GM12878 (cell line): ENCODE measurements at regions not wholly inside any gene's neighbourhood (a gene's known extent, or its start where the extent isn't known, plus 50 kb on each side); places are given as distances from the start of the nearest gene placed in this dataset.

Experiments used
- ATAC-seq: fragments of 200-7000 bp; cut with Tn5 transposase; 3 replicates; pipeline ENCODE4 v1.9.1; 2020; ENCODE audit warnings: mild to moderate bottlenecking, moderate library complexity
- BruUV-seq: library from RNA; stranded (reverse); fragments of 400-500 nt; replicated peaks from 2 replicates; lab custom pipeline; 2021; lab: Mats Ljungman, UMichigan
- CTCF ChIA-PET: fragments of 300-600 bp; sonication (Branson Sonifier 250); formaldehyde crosslinking; extraction: SDS; loops from one replicate; lab custom pipeline; 2021; ENCODE audit warnings: inconsistent platforms; lab: Yijun Ruan, JAX
- POLR2A ChIA-PET: fragments of 350-600 bp; formaldehyde crosslinking; extraction: SDS; loops from one replicate; lab custom pipeline; 2021; ENCODE audit warnings: inconsistent platforms; lab: Charles Lee
- RAD21 ChIA-PET: fragments of 300-600 bp; sonication (Branson Sonifier 250); formaldehyde crosslinking; loops from one replicate; lab custom pipeline; 2023; ENCODE audit warnings: antibody characterized with exemption; ENCODE audit not compliant: unreplicated experiment; lab: Charles Lee
- SMC1A ChIA-PET: fragments of 300-600 bp; sonication (Branson Sonifier 250); formaldehyde crosslinking; loops from one replicate; lab custom pipeline; 2023; ENCODE audit not compliant: unreplicated experiment, uncharacterized antibody; lab: Charles Lee
- DNase-seq: peaks from one replicate; pipeline ENCODE4 v3.0.0-alpha.2; 2011; ENCODE audit warnings: low read depth, low spot score
- FAIRE-seq: peaks from 3 replicates; lab custom pipeline; 2011; peaks lifted over from hg19 to GRCh38; lab: Jason Lieb, UNC
- H2AFZ ChIP-seq: 2 replicates; pipeline ENCODE4 v1.6.0; 2011; ENCODE audit warnings: low read depth, low read length, control low read depth; ENCODE audit not compliant: control insufficient read depth
- H3K27ac ChIP-seq: 2 replicates; pipeline ENCODE4 v1.5.1; 2011; ENCODE audit warnings: control low read depth; ENCODE audit not compliant: control insufficient read depth, insufficient read depth
- H3K27me3 ChIP-seq, 2 experiments: replicated peaks in 1 of 2; 2 replicates each; pipeline versions ENCODE4 v1.6.0 to v1.6.1; 2011; ENCODE audit warnings: low read length in 1 of 2; ENCODE audit not compliant: control insufficient read depth in 2 of 2, insufficient read depth in 2 of 2
- H3K36me3 ChIP-seq, 2 experiments: 2 replicates each; pipeline ENCODE4 v1.5.1; 2011; ENCODE audit warnings: low read length in 1 of 2; ENCODE audit not compliant: control insufficient read depth in 2 of 2, insufficient read depth in 2 of 2
- H3K4me1 ChIP-seq: 2 replicates; pipeline ENCODE4 v1.6.1; 2011; ENCODE audit warnings: mild to moderate bottlenecking, low read length, moderate library complexity, mixed read lengths; ENCODE audit not compliant: control insufficient read depth, insufficient read depth
- H3K4me2 ChIP-seq: 2 replicates; pipeline ENCODE4 v1.6.0; 2011; ENCODE audit warnings: control low read depth; ENCODE audit not compliant: control insufficient read depth, insufficient read depth
- H3K4me3 ChIP-seq: fragments of 200-600 bp; sonication (generic); 2 replicates; pipeline ENCODE4 v1.5.1; 2016
- H3K79me2 ChIP-seq: 2 replicates; pipeline ENCODE4 v1.6.0; 2011; ENCODE audit warnings: low read length; ENCODE audit not compliant: control insufficient read depth, insufficient read depth
- H3K9ac ChIP-seq: 2 replicates; pipeline ENCODE4 v1.8.0; 2011; ENCODE audit warnings: low read length, control low read depth, mixed read lengths; ENCODE audit not compliant: control insufficient read depth, insufficient read depth
- H3K9me3 ChIP-seq: replicated peaks from 3 replicates; pipeline ENCODE4 v1.5.1; 2011; ENCODE audit warnings: mild to moderate bottlenecking, low read length; ENCODE audit not compliant: control insufficient read depth, insufficient read depth
- H4K20me1 ChIP-seq: 2 replicates; pipeline ENCODE4 v1.6.0; 2011; ENCODE audit not compliant: control insufficient read depth, insufficient read depth
- CBX3 ChIP-seq: fragments of 200-600 bp; sonication (generic); IDR thresholded peaks from 2 replicates; pipeline ENCODE4 v1.6.1; 2016; ENCODE audit warnings: low read depth, borderline replicate concordance
- EED ChIP-seq: sonication (generic); IDR thresholded peaks from 2 replicates; pipeline ENCODE4 v1.6.1; 2016; ENCODE audit warnings: antibody characterized with exemption, low read depth
- EGR1 ChIP-seq, 2 experiments: IDR thresholded peaks; 1 replicate in 1 of 2; 2 replicates in 1 of 2; pipeline ENCODE4 v1.6.1; 2011 to 2012; ENCODE audit warnings: low read depth in 2 of 2, low read length in 2 of 2, borderline replicate concordance in 1 of 2, mild to moderate bottlenecking in 1 of 2, moderate library complexity in 1 of 2
- FOS ChIP-seq: IDR thresholded peaks from 3 replicates; pipeline ENCODE4 v1.6.1; 2011; ENCODE audit warnings: borderline replicate concordance; ENCODE audit not compliant: insufficient read length; ENCODE audit errors: extremely low read depth
- GABPA ChIP-seq: IDR thresholded peaks from 2 replicates; pipeline ENCODE4 v1.6.1; 2014; ENCODE audit warnings: antibody characterized with exemption, low read depth, mild to moderate bottlenecking, inconsistent platforms
- MTA3 ChIP-seq: IDR thresholded peaks from 2 replicates; pipeline ENCODE4 v1.6.1; 2012; ENCODE audit warnings: low read length, inconsistent platforms, borderline replicate concordance
- RBBP5 ChIP-seq: fragments of 200-600 bp; sonication (generic); conservative IDR thresholded peaks from 2 replicates; pipeline ENCODE4 v1.6.1; 2016
- SMARCA5 ChIP-seq: fragments of 450-650 bp; IDR thresholded peaks from 2 replicates; pipeline ENCODE4 v1.6.1; 2017; ENCODE audit warnings: mild to moderate bottlenecking
- WGBS: methylation state at CpG from one replicate; pipeline ENCODE4 v1.1.6; 2016; ENCODE audit warnings: low lambda C conversion rate; ENCODE audit not compliant: insufficient replicate concordance, insufficient coverage; ENCODE audit errors: missing lambda C conversion rate; 5-methylcytosine and 5-hydroxymethylcytosine counted together
- in situ Hi-C: fragments of 300-500 bp; cut with MboI; formaldehyde crosslinking; loops from 9 replicates; pipeline ENCODE4 v1.14.3; 2018; ENCODE audit warnings: mixed read lengths
- intact Hi-C: fragments of 100-400 bp; cut with micrococcal nuclease; formaldehyde crosslinking; loops from one replicate; pipeline ENCODE4 v1.14.2; 2022; ENCODE audit not compliant: unreplicated experiment
- TF ChIP-seq, protein P1 (sequence below): fragments of 450-650 bp; IDR thresholded peaks from 2 replicates; pipeline ENCODE4 v1.6.1; 2016; ENCODE audit warnings: mild to moderate bottlenecking, moderate library complexity, borderline replicate concordance

DNA sequence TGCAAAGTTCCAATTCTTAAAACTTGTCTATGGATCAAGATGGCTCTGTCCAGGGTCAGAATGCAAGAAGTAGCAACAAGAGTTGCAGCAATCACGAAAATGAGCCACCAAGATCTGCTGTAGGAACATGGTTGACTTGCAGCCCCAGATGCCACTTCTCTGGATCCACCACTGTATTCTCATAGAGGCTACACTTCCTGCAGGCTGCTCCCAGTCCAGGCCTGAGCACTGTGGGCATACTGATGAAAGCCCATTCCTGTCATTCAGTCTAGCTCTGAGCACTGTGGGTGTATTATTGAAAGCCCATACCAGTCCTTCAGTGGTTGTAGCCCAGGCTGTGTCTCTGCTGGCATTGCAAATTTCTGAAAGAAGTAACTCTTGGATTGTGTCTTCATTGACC is 213.9 kb upstream of the AGAP1 start:
- Histone ChIP-seq H3K27ac (no peak overlapping the region), H3K4me1 (no peaks in the 10 kb centered on the region), H4K20me1 (no peaks in the 10 kb centered on the region), H3K36me3 (no peaks in the 10 kb centered on the region), H3K27me3 (no peaks in the 10 kb centered on the region), H3K79me2 (no peaks in the 10 kb centered on the region), H2AFZ (no peak overlapping the region), H3K4me2 (no peak overlapping the region), H3K9ac (no peak overlapping the region), H3K4me3 (no peak overlapping the region), H3K9me3 (no peaks in the 10 kb centered on the region)
- WGBS = 0% methylated on average over 1 of the region's 1 CpG
- CTCF ChIA-PET = interaction anchor here (0.5 kb wide), 1 partner anchor 77 kb away, joined by 3 read pairs; no protein-coding TSS in a partner anchor
- SMC1A ChIA-PET = no interaction called here
- no TSS peak for BruUV-seq
- FAIRE-seq (no peak), ATAC-seq (no peak), DNase-seq (no peak)
- intact Hi-C loops (no loop called here), in situ Hi-C loops (no loop called here)
- RAD21 ChIA-PET = no interaction called here
- POLR2A ChIA-PET = no interaction called here
- no peak for TF ChIP-seq SMARCA5
- TF ChIP-seq EGR1 (IDR thresholded peaks at IDR 0.05; ENCODE audit: borderline replicate concordance in 1 of 2, low read depth in 2 of 2, low read length in 2 of 2) = no peak
- no peak for TF ChIP-seq EED
- no peak for TF ChIP-seq CBX3
- TF ChIP-seq, protein P1, sequence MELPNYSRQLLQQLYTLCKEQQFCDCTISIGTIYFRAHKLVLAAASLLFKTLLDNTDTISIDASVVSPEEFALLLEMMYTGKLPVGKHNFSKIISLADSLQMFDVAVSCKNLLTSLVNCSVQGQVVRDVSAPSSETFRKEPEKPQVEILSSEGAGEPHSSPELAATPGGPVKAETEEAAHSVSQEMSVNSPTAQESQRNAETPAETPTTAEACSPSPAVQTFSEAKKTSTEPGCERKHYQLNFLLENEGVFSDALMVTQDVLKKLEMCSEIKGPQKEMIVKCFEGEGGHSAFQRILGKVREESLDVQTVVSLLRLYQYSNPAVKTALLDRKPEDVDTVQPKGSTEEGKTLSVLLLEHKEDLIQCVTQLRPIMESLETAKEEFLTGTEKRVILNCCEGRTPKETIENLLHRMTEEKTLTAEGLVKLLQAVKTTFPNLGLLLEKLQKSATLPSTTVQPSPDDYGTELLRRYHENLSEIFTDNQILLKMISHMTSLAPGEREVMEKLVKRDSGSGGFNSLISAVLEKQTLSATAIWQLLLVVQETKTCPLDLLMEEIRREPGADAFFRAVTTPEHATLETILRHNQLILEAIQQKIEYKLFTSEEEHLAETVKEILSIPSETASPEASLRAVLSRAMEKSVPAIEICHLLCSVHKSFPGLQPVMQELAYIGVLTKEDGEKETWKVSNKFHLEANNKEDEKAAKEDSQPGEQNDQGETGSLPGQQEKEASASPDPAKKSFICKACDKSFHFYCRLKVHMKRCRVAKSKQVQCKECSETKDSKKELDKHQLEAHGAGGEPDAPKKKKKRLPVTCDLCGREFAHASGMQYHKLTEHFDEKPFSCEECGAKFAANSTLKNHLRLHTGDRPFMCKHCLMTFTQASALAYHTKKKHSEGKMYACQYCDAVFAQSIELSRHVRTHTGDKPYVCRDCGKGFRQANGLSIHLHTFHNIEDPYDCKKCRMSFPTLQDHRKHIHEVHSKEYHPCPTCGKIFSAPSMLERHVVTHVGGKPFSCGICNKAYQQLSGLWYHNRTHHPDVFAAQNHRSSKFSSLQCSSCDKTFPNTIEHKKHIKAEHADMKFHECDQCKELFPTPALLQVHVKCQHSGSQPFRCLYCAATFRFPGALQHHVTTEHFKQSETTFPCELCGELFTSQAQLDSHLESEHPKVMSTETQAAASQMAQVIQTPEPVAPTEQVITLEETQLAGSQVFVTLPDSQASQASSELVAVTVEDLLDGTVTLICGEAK = no peak
- TF ChIP-seq MTA3 = no peak
- TF ChIP-seq FOS = no peak
- TF ChIP-seq RBBP5 = no peak
- no peak for TF ChIP-seq GABPA
